ENCODE measurements at regions not wholly inside any gene's neighbourhood (a gene's known extent, or its start where the extent isn't known, plus 50 kb on each side); places are given as distances from the start of the nearest gene placed in this dataset.

DNA sequence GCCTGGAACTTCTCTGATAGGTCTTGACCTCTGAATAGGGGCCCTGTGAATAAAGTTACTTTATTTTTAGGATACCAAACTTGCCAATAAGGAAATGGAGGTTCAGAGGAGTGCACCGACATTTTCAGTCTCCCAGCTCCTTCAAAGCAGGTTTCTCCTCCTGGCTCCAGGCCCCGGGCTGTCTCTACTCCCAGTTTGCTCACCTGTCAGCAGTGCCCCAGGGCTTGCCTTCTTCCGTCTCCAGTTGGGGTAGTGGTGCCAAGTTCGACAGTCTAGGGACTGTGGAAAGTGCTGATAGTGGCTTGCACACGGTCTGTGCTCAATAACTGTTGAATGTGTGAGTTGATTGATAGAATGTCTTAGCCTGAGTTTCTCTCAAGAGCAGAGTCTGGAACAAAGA, 149.2 kb downstream of the ACTL8 start:
- DNase-seq (ENCODE audit: low read depth in 2 of 2): no peak

DNA sequence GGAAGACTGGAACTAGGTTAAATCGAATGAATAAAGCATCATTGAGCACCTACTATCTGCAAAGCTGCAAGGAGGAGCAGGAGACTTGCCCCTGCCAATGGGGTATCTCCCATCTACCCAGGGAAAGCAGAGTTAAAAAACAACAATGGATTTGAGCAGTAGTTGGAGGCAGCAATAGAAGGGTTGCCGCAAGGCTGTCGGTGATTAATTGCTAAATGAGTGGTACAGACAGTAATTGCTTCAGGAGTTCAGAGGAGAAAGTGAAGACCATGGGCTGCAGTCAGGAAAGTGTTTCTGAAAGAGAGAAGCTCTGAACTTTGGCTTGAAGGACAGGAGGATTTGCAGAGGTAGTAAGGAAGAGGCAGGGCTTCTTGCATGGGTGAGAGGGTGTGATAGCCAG, 152.9 kb downstream of the ACTL8 start:
- DNase-seq (ENCODE audit: low read depth in 2 of 2): no peak

DNA sequence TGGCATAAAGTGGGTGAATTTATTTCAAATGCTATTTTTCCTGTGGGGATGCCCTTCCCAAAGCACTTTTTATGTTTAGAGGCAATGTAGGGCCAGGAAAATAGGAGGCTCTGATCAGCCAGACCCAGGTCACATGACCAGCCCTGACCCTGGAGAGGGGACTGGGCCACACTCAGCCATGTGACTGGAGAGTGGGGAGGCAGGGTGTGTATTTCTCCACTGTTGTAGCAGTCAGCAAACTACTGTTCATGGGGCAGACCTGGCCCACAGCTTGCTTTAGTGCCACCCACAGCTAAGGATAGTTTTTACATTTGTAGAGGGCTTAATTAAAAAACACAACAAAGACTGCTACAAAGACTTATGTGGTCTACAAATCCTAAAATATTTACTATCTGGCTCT, 153.8 kb downstream of the ACTL8 start:
- no peak for DNase-seq (ENCODE audit: low read depth in 2 of 2)

DNA sequence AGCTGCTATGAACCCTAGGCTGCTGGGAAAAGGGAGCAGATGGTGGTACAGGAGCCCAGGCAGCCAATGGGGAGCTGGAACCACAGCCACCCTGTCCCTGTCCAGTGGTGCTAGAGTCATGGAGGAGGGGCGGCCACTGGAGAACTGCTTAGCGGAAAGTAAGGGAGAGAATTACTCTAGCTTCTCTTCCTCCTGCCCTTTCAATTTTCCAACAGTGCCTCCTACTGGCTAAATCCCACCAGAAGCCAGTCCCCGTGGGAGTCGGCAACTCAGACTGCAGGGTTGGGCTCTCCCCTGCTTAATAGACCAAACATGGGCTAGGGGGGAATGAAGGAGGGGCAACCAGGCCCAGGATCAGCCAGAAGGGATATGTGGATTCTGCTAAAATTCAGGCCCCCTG, 154.5 kb downstream of the ACTL8 start:
- no peak for DNase-seq (ENCODE audit: low read depth in 2 of 2)

DNA sequence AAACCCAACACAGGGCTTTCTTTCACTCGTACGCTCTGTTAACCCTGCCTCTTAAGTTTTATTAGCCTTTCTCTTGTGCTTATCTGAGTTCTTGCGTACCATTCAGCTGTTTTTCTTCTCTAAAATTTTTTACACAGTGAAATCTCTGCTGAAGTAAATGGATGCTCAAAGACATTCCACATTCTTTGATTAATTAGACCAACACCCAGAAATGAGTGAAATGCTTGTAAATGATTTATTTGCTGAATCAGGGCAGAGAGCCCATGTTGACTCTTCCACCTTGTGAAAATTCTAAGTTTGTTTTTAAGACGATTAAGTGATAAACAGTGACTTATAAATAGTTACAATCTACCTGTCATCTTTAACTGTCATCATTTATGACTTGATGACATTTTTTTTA, 156.7 kb downstream of the ACTL8 start:
- no peak for DNase-seq (ENCODE audit: low read depth in 2 of 2)

DNA sequence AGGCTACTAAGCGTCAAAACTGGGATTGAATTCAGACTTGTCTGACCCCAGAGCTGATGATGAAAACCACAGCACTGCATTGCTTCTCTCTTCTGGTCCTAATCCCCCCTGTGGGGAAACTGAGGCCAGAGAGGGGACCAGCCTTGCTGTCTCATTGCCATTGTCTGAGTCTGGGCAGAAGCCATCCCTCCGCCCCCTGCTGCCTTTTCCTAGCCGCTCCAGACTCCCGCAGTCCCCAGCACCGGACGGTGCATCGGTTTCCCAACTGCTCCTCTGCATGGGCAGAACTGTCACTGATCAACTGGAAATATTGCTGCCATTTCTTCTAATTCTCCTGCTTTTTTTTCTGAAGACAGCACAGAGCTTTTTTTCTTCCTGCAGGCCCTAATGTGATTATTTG, 157.4 kb downstream of the ACTL8 start:
- no peak for DNase-seq (ENCODE audit: low read depth in 2 of 2)

DNA sequence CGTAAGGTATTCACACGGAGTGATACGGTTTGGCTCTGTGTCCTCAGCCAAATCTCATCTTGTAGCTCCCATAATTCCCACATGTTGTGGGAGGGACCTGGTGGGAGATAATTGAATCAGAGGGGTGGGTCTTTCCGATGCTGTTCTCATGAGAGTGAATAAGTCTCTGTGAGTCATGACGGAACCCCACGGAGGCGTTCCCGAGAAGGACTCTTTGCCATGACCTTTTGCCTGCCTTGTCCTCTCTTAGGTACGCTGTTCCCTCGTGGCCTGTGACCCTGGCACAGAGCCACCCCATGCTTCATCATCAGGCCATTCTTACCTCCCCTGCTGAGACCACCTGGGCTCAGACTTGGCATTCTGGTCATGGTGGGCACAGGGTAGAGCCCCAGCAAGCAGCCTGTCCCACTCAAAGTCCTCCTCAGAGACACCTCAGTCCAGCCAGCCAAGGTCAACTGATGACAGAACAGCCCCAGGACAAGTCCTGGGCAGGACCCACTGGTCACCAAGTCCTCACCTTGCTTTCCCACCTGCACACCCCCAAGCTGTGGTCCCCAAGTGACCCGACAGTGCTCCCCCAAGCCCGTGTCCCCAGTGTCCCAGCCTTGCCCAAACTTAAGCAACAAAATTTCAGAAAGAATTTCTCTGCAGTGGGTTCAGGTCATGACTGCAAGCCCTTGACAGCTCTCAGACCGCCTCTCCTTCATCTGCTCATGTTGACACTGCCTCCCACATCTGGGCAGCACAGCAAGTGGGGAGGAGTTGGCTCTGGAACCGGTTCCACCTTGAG, 158.4 kb downstream of the ACTL8 start:
- no peak for DNase-seq (ENCODE audit: low read depth in 2 of 2)

DNA sequence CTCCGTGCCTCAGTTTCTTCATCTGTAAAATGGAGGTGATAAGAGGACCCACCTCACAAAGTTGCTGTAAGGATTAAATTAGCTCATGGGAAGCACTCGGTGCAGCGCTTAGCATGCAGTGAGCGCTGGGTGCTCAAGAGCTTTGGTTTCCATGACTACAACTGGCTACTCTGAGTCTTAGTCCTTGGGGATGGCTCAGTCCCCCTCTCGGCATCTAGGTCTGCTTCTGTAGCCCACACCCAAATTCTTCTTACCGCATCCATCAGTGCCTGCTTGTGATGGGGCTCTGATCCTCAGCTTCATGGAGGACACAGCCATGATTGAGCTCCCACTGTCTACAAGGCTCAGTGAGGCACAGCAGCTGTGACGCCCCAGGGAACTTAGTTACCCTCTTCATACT, 159.0 kb downstream of the ACTL8 start:
- DNase-seq (ENCODE audit: low read depth in 2 of 2): no peak

DNA sequence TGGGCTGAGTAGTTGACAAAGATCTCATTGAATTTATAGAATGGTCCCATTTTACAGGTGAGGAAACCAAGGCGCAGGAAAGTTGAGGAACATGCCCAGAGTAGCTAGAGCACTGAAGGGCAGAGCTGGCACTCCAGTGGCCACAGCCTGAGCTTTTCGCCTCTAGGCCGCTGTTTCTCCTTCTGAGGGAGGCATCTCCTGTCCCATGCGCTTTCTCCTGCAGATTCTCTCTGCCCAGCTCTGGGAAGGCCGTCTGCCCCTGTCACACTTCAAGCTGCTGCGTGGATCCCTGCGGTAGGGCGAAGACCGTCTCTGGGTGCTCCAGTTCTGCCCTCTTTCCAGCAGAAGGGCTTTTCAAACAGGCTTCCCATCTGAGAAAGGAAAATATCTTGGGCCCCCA, 159.9 kb downstream of the ACTL8 start:
- no peak for DNase-seq (ENCODE audit: low read depth in 2 of 2)

DNA sequence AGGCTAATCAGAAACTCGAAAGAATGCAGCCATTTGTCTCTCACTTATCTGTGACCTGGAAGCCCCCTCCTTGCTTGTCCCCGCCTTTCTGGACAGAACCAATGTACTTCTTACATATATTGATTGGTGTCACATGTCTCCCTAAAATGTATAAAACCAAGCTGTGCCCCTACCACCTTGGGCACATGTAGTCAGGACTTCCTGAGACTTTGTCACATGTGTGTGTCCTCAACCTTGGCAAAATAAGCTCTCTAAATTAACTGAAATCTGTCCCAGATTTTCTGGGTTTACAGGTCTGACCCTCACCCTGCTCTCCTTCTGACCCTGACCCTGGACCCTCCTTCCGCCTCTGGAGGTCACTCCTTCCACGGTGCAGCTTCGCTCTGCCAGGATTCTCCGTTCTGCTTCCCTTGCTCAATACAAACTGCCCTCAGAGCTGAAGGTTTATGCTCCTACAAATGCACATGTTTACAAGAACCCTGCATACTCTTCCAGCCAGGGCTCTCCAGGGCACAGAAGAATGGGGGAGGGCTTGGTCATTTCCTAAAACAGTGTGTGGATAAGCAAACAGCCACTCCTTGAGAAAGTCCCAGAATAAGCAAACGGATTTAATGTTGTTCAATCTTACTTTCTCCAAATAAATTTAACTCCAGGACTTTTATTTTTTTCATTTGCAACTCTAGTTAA, 160.5 kb downstream of the ACTL8 start:
- no peak for DNase-seq (ENCODE audit: low read depth in 2 of 2)

DNA sequence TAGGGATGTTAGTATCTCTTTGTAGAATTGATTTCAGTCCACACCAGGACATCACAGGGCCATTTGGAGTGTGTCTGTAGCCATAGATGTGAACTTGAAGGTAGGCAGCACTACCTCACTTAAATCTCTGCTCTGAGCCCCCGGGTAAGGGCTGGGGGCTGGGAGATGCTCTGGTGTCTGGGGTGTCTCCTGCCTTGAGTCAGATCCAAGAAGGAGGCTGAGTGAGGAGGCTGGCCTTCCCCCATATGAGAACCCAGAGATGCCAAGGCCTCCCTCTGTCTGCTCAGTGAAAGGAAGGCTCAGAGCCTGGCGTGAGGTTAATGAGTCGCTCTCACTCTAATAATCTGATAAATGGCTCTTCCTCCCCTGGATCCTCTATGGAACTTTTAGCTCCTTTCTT, 161.6 kb downstream of the ACTL8 start:
- DNase-seq (ENCODE audit: low read depth in 2 of 2): no peak

DNA sequence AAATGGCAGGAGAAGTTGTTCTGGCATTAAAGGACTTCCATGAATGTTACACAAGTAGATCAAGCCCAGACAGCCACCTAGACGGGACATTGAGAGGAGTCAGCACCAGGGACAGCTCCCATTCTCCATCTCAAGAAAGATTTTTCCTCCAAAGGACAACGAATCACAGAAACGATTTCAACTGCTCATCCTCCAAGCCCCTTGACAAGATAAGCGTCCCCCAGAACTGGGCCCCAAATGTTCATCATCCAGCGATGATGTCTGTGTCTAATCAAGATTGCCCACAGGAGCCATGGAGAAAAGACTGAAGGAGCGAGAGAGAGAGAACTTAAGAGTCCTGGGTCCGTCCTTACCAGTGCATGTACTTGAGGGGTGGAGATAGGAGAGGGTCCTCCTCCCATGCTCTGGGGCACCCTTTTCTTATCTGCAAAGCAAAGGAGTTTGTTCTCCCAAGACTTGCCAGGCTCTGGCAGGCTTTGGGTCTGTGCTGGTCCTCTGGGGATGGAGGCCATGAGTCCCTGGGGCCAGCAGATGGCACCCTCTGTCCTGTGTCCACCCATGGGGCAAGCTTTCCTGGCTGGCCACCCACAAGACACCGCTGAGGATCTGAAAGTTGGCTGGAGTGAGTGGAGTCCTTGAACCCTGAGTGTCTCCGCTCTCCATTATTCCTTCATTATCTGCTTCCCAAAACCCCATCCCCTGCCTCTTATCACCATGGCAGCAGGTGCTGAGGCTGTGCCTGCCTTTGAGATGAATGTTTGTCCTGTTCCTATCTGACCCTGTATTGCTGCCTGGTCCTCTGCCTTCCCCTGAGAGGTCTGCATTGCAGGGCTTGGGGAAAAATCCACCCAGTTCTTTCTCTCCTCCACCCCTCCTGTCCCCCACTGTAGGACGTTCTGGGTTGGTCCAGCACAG, 164.6 kb downstream of the ACTL8 start:
- no peak for DNase-seq (ENCODE audit: low read depth in 2 of 2)

DNA sequence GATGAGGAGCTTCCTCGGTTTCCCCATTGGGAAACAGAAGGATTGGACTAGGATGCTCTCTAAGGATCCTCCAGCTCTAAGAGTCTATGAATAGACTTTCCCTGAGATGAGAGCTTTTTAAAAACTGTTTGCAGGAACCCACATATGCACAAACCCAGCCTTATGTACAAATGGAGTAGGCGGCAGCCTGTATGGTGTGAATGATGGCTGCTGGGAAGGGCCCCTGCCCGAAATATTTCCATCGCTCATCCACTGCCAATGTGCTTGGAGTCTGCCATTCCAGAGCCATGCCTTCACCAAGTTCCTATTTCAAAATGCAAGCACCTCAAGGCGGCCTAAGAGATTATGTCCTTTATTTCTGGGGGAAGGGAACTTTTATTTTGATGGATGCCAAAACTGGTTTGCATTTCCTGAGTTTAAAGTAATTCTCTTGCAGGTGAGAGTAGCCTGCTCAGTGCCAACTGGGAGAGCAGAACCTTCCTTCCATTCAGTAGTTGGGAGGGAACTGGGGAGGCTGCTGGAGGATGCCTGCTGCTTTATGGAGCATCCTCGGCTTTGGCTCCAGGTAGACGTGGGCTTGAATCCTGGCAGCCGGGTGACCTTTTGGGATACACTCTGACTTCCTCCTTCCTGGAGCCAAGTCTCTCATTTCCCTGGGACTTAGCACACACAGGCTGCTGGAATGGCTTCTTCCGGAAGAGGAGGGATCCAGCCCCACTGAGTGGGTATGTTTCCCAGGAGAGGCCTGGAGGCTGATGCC, 165.9 kb downstream of the ACTL8 start:
- DNase-seq (ENCODE audit: low read depth in 2 of 2): no peak

DNA sequence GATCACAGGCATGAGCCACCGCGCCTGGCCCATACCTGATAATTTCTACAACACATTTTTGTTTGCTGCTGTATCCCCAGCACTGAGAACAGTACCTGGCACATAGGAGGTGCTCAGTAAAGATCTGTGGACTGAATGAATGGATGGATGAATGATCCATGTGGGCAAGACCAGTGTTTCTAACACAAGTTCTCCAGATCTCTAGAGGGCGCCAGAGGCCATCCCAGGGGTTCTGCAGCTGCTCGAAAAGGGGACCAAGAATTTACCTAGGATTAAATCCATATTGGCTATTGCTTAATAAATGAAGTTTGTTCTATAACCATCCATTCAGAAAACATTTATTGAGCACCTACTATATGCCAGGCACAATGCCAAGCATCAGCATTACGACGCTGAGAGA, 167.7 kb downstream of the ACTL8 start:
- no peak for DNase-seq (ENCODE audit: low read depth in 2 of 2)

DNA sequence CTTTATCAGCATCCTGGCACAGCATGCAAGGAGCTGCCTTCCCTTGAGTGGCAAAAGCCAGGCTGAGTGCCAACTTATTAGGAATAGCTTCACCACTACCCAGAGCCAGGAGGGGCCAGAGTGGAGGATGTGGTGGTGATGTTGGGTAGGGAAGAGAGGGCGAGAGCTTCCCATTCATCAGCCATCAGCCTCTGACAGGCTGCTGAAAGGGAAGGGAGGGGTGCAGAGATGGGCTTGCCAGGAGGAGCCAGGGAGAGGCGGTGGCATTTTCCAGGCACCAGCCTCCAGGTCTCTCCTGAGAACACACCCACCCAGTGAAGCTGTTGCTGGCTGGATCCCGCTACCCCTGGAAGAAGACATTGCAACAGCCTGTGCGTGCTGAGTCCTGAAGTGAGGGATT, 168.5 kb downstream of the ACTL8 start:
- no peak for DNase-seq (ENCODE audit: low read depth in 2 of 2)

DNA sequence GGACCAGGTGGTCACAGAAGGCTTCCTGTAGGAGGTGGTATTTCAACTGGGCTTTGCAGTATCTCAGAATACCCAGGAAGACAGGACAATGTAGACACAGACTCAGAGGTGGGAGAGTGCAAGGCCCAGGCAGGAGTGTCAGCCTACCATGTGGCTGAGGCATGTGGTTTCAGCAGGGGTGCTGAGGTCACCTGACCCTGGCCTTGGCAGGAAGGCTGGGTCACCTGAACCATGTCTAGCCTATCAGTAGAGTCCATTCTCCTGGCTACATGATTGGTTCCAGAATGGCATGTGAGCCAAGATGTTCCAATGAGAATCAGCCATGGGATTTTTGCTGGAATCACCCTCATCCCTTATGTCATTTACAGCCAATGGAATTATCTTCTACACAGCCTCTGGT, 169.4 kb downstream of the ACTL8 start:
- no peak for DNase-seq (ENCODE audit: low read depth in 2 of 2)

DNA sequence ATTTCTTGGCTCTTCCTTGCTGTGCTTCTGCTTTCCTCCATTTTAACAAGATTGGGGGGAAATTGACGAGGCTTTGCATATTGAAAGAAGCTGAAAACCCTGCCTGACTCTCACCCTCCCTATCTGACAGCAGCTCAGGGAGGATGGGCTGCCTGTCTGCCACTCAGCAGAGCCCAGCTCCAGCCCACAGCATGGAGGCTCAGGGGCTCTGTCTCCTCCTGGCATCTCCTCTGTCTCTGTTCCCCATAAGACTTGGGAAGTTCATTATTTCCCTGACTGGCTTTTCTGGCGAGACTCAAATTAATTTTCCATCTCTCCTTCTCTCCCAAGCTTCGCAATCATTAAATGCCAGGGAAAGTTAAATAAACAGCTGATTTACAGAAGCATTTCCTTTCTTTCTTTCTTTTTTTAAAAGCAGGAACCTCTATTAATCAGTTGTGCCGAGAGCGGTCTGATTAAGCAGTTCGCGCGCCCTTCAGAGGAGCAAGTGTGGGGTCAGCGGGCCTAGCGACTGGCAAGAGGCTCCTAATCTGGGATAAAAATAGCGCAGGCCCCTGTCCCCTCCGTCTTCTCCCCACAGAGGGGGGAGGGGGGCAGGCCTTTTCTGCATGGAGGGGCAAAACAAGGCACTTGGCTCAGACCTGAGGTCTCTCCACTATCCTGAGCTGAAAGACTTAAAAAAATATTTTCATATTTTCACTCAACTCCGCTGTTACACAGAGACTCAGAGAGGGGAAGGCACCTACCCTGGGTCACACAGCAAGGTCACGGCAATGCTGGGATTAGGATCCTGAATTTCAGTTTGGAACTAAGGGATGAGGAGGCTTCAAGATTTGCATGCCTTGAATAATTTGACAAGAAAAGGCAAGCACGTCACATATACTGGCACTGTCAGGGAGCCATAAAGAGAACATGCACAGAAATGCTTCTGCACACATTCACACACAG, 170.4 kb downstream of the ACTL8 start:
- no peak for DNase-seq (ENCODE audit: low read depth in 2 of 2)

DNA sequence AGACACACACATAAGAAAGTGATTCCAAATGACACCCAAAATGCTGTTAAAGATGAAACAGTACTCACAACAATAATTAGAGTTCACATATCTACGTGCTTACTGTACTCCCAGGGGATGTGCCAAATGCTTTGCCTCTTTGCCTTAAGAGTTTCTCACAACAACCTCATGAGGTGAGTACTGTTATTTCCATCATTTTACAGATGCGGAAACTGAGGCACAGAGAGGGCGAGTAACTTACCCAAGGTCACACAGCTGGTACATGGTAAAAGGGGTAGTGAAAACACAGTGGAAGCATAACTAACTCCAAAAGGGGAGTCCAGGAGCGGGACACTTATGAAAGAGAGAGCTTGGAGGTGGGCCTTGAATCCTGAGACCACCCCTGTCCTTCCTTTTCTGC, 171.8 kb downstream of the ACTL8 start:
- DNase-seq (ENCODE audit: low read depth in 2 of 2): no peak

DNA sequence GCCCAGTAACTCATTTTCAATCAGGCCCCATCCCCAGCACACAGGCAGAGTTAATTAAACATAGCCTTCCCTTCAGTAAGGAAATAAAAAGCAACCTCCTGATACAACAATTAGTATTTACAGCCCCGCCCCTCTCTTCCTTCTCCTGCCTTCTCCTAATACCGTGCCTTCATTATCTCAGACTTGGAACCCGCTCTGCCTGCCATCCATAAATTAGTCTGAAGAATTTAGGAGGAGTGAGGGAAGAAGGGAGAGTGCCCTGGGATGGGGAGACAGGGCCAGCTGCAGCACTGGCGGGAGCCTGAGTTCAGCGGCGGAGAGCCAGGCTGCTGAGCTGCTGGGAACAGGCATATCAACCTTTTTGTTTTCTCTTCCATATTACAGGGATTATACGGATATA, 172.8 kb downstream of the ACTL8 start:
- no peak for DNase-seq (ENCODE audit: low read depth in 2 of 2)

DNA sequence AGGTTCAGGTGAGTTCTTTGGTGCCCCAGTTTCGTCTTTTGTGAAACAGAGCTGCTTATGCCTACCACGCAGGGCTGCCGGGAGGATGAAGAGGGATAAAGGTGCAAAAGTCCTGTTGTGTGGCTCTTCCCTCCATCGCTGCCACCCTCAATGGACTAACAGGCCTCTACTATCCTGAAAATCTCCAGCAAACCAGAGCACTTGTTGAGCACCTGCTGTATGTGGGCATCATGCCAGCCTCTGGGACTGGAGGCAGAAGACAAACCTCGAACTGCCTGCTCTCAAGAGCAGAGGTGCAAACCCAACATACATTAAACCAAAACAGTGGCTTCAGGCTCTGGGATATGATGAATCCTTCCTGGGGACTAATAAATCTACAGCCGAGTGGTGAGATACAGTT, 174.1 kb downstream of the ACTL8 start:
- no peak for DNase-seq (ENCODE audit: low read depth in 2 of 2)

DNA sequence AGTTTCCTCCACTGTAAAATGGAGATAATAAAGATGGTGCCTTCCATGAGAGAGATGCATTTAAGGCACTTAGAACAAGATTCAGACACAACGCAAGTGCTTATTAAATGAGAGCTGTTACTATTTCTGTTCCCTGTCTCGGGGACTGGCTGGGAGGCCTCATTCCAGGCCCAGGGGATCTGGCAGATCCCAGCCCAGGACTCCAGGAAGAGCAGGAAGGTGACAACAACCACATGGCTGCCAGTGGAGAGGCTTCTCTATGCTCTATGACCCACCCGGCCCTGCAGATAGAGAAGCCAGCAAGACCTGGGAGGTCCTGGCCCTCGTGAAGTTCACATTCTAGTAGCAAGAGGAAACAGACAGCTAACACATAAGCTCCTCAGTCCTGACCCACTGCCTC, 175.5 kb downstream of the ACTL8 start:
- DNase-seq (ENCODE audit: low read depth in 2 of 2): no peak

Measured in stimulated activated CD4-positive, alpha-beta T cell treated with anti-CD3 and anti-CD28 coated beads, Interleukin-12 subunit alpha, Interleukin-12 subunit beta, amount 100 ng/mL, for 24 hours (primary cell).